ENCODE measurements at regions not wholly inside any gene's neighbourhood (a gene's known extent, or its start where the extent isn't known, plus 50 kb on each side); places are given as distances from the start of the nearest gene placed in this dataset.
A peak's percentile ranks its signal among the peaks of the same experiment; 100 is the strongest.

GRCh38 chr13:76651286-76651685, 234.9 kb downstream of the KCTD12 start:
- no peak for DNase-seq

- peak; percentile 43 for DNase-seq
Observed at GRCh38 chr13:76647550-76647949, 238.7 kb downstream of the KCTD12 start.

GRCh38 chr13:76646946-76647345, 239.3 kb downstream of the KCTD12 start:
- DNase-seq = peak; percentile 17

- DNase-seq = no peak
Observed at GRCh38 chr13:76645632-76646031, 240.6 kb downstream of the KCTD12 start.

- no peak for DNase-seq
Observed at GRCh38 chr13:76644906-76645305, 241.3 kb downstream of the KCTD12 start.

- no peak for DNase-seq
Observed at GRCh38 chr13:76643596-76643995, 242.6 kb downstream of the KCTD12 start.

- DNase-seq = no peak
Observed at GRCh38 chr13:76641056-76641455, 245.1 kb downstream of the KCTD12 start.

- peak; percentile 29 for DNase-seq
Observed at GRCh38 chr13:76638882-76639281, 247.3 kb downstream of the KCTD12 start.

GRCh38 chr13:76638181-76638580, 248.0 kb downstream of the KCTD12 start:
- no peak for DNase-seq

GRCh38 chr13:76637641-76638141, 248.5 kb downstream of the KCTD12 start:
- no peak for DNase-seq

- DNase-seq = no peak
Observed at GRCh38 chr13:76636829-76637228, 249.4 kb downstream of the KCTD12 start.

GRCh38 chr13:76635232-76636230, 250.7 kb downstream of the KCTD12 start:
- DNase-seq = no peak

- DNase-seq = no peak
Observed at GRCh38 chr13:76634431-76635191, 251.6 kb downstream of the KCTD12 start.

- no peak for DNase-seq
Observed at GRCh38 chr13:76632401-76633044, 253.7 kb downstream of the KCTD12 start.

GRCh38 chr13:76630629-76631230, 255.5 kb downstream of the KCTD12 start:
- DNase-seq = no peak

- DNase-seq = no peak
Observed at GRCh38 chr13:76622315-76623040, 263.7 kb downstream of the KCTD12 start.

- no peak for DNase-seq
Observed at GRCh38 chr13:76621705-76622104, 264.5 kb downstream of the KCTD12 start.

GRCh38 chr13:76620036-76620435, 266.2 kb downstream of the KCTD12 start:
- peak; percentile 53 for DNase-seq

- peak; percentile 6 for DNase-seq
Observed at GRCh38 chr13:76619631-76620030, 266.6 kb downstream of the KCTD12 start.

GRCh38 chr13:76610819-76611415, 275.3 kb downstream of the KCTD12 start:
- DNase-seq = no peak

- DNase-seq = no peak
Observed at GRCh38 chr13:76609643-76610042, 276.6 kb downstream of the KCTD12 start.
